ENCODE measurements at regions not wholly inside any gene's neighbourhood (a gene's known extent, or its start where the extent isn't known, plus 50 kb on each side); places are given as distances from the start of the nearest gene placed in this dataset.
"Not testable (repeated sequence)": the region's sequence is repeated elsewhere in the genome, so short reads cannot be mapped to it uniquely, and the experiment has no call there.

DNA sequence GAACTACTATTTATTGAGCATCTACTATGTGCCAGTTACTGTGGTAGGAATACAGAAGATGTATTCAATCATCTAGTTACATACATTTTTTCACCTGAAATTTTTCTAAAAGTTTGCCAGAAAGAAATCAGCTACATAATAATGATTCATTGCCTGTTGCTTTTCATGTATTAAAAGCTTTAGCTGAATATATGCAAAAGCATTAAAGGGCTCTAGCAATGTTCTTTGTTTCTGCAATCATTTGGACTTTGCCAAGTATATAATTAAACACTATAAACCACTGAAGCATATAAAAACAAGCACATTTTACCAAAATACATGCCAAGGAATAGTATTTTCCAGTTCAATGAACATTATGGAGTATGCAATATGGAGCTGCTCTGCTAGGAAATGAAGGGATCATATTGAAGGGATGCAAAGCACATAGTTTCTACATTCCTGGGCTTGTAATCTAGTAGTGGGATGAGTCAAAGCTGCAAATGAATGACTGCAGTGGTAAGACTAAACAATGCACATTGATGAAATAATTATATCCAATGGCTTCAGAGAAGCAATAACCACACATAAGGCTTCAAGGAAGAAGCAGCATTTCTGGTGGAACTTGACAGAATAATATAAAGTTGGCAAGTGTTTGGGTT, 87.7 kb downstream of the FOXD4L6 start:
- TF ChIP-seq, protein P1, sequence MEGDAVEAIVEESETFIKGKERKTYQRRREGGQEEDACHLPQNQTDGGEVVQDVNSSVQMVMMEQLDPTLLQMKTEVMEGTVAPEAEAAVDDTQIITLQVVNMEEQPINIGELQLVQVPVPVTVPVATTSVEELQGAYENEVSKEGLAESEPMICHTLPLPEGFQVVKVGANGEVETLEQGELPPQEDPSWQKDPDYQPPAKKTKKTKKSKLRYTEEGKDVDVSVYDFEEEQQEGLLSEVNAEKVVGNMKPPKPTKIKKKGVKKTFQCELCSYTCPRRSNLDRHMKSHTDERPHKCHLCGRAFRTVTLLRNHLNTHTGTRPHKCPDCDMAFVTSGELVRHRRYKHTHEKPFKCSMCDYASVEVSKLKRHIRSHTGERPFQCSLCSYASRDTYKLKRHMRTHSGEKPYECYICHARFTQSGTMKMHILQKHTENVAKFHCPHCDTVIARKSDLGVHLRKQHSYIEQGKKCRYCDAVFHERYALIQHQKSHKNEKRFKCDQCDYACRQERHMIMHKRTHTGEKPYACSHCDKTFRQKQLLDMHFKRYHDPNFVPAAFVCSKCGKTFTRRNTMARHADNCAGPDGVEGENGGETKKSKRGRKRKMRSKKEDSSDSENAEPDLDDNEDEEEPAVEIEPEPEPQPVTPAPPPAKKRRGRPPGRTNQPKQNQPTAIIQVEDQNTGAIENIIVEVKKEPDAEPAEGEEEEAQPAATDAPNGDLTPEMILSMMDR (IDR thresholded peaks at IDR 0.05; ENCODE audit: low read depth, low read length), result not testable (repeated sequence)
- not testable (repeated sequence) for TF ChIP-seq EZH2phosphoT487 (IDR thresholded peaks at IDR 0.05; ENCODE audit: low read depth)
